ENCODE measurements at regions not wholly inside any gene's neighbourhood (a gene's known extent, or its start where the extent isn't known, plus 50 kb on each side); places are given as distances from the start of the nearest gene placed in this dataset.

DNA sequence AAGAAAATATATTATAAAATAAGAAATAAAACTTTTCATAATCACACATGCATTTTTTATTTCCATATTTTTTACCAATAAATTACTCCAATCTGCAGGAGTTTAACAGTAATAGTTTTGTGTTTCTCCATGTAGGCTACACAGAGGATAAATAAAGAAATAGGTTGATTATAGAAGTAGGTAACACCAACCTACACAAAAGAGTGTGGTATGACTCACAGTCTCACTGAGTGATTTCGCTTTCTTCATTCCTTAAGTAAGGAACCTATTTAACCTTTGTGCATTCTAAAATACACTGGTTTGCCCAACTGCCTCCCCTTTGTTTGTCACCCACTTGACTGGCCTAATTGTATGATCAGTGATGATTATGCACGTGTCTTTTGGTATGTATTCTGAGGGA, 244.2 kb upstream of the RIMS1 start:
- no peak overlapping the region for H2AFZ ChIP-seq (ENCODE audit: low read length)
- H3F3A ChIP-seq (ENCODE audit: low read depth): no peaks in the 10 kb centered on the region
- H3K9ac ChIP-seq (ENCODE audit: low read depth, low read length, poor library complexity, severe bottlenecking): no peak overlapping the region
- H3K4me2 ChIP-seq (ENCODE audit: low read depth, low read length, poor library complexity, severe bottlenecking): no peak overlapping the region
- H3K27me3 ChIP-seq (ENCODE audit: insufficient read depth, low read length, poor library complexity, severe bottlenecking): no peaks in the 10 kb centered on the region
- no peaks in the 10 kb centered on the region for H3K9me2 ChIP-seq (replicated peaks; ENCODE audit: low read depth, low read length)
- TF ChIP-seq EZH2phosphoT487 (IDR thresholded peaks at IDR 0.05; ENCODE audit: borderline replicate concordance): no peak
- TF ChIP-seq, protein P1, sequence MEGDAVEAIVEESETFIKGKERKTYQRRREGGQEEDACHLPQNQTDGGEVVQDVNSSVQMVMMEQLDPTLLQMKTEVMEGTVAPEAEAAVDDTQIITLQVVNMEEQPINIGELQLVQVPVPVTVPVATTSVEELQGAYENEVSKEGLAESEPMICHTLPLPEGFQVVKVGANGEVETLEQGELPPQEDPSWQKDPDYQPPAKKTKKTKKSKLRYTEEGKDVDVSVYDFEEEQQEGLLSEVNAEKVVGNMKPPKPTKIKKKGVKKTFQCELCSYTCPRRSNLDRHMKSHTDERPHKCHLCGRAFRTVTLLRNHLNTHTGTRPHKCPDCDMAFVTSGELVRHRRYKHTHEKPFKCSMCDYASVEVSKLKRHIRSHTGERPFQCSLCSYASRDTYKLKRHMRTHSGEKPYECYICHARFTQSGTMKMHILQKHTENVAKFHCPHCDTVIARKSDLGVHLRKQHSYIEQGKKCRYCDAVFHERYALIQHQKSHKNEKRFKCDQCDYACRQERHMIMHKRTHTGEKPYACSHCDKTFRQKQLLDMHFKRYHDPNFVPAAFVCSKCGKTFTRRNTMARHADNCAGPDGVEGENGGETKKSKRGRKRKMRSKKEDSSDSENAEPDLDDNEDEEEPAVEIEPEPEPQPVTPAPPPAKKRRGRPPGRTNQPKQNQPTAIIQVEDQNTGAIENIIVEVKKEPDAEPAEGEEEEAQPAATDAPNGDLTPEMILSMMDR (conservative IDR thresholded peaks at IDR 0.05; ENCODE audit: low read length): no peak
- H3K79me2 ChIP-seq (ENCODE audit: insufficient read depth, low read length): no peaks in the 10 kb centered on the region
- H4K20me1 ChIP-seq (ENCODE audit: insufficient read depth, low read length, poor library complexity, severe bottlenecking): no peaks in the 10 kb centered on the region
- no peak overlapping the region for H3K4me3 ChIP-seq (ENCODE audit: low read length, poor library complexity, severe bottlenecking)
- no peaks in the 10 kb centered on the region for H3K4me1 ChIP-seq (ENCODE audit: insufficient read depth, low read length, poor library complexity, severe bottlenecking)
- no peaks in the 10 kb centered on the region for H3K9me3 ChIP-seq (ENCODE audit: insufficient read depth, low read depth, low read length)
- no peaks in the 10 kb centered on the region for H3K36me3 ChIP-seq (ENCODE audit: insufficient read depth, low read length)

DNA sequence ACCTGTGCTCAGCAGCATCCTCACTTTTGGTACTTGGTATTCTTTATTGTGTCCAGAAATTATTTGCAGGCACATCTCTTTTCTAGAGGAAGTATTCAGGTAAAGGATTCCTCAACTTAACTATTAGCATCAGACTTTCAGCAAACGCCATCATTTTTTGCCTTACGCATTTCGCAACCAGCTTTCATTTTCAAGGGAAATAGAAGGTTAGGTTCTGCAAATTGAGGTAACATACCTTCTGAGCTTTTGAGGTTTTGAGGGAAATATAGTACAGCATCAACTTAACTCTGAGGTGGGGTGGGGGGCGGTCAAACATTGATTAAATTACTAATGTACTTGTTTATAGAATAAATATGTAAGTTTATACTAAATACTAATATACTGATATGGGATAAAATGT, 243.6 kb upstream of the RIMS1 start:
- H3K4me1 ChIP-seq (ENCODE audit: insufficient read depth, low read length, poor library complexity, severe bottlenecking): no peaks in the 10 kb centered on the region
- H3K36me3 ChIP-seq (ENCODE audit: insufficient read depth, low read length): no peaks in the 10 kb centered on the region
- no peaks in the 10 kb centered on the region for H3K9me3 ChIP-seq (ENCODE audit: insufficient read depth, low read depth, low read length)
- no peaks in the 10 kb centered on the region for H3K79me2 ChIP-seq (ENCODE audit: insufficient read depth, low read length)
- H3F3A ChIP-seq (ENCODE audit: low read depth): no peaks in the 10 kb centered on the region
- no peaks in the 10 kb centered on the region for H3K9me2 ChIP-seq (replicated peaks; ENCODE audit: low read depth, low read length)
- no peak overlapping the region for H3K4me3 ChIP-seq (ENCODE audit: low read length, poor library complexity, severe bottlenecking)
- TF ChIP-seq, protein P1 (conservative IDR thresholded peaks at IDR 0.05; ENCODE audit: low read length): no peak
- TF ChIP-seq EZH2phosphoT487 (IDR thresholded peaks at IDR 0.05; ENCODE audit: borderline replicate concordance): no peak
- H3K4me2 ChIP-seq (ENCODE audit: low read depth, low read length, poor library complexity, severe bottlenecking): no peak overlapping the region
- H4K20me1 ChIP-seq (ENCODE audit: insufficient read depth, low read length, poor library complexity, severe bottlenecking): no peaks in the 10 kb centered on the region
- no peak overlapping the region for H3K9ac ChIP-seq (ENCODE audit: low read depth, low read length, poor library complexity, severe bottlenecking)
- H3K27me3 ChIP-seq (ENCODE audit: insufficient read depth, low read length, poor library complexity, severe bottlenecking): no peaks in the 10 kb centered on the region
- no peak overlapping the region for H2AFZ ChIP-seq (ENCODE audit: low read length)

DNA sequence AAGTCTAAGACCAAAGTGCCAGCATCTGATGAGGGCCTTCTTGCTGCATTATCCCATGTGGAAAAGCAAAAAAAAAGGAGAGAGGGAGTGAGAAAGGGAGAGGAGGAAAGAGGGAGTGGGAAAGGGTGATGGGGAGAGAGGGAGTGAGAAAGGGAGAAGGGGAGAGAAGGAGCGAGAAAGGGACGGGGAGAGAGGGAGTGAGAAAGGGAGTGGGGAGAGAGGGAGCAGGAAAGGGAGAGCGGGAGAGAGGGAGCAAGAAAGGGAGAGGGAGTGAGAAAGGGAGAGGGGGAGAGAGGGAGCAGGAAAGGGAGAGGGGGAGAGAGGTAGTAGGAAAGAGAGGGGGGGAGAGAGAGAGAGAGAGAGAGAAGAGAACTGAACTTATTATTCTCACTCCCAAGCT, 241.1 kb upstream of the RIMS1 start:
- Histone ChIP-seq H2AFZ (ENCODE audit: low read length) (no peak overlapping the region), H3K4me1 (ENCODE audit: insufficient read depth, low read length, poor library complexity, severe bottlenecking) (no peaks in the 10 kb centered on the region), H3K4me2 (ENCODE audit: low read depth, low read length, poor library complexity, severe bottlenecking) (no peak overlapping the region), H3K79me2 (ENCODE audit: insufficient read depth, low read length) (no peaks in the 10 kb centered on the region), H3F3A (ENCODE audit: low read depth) (no peaks in the 10 kb centered on the region), H4K20me1 (ENCODE audit: insufficient read depth, low read length, poor library complexity, severe bottlenecking) (no peaks in the 10 kb centered on the region), H3K9me2 (replicated peaks; ENCODE audit: low read depth, low read length) (no peaks in the 10 kb centered on the region), H3K36me3 (ENCODE audit: insufficient read depth, low read length) (no peaks in the 10 kb centered on the region), H3K9ac (ENCODE audit: low read depth, low read length, poor library complexity, severe bottlenecking) (no peak overlapping the region), H3K27me3 (ENCODE audit: insufficient read depth, low read length, poor library complexity, severe bottlenecking) (no peaks in the 10 kb centered on the region), H3K9me3 (ENCODE audit: insufficient read depth, low read depth, low read length) (no peaks in the 10 kb centered on the region), H3K4me3 (ENCODE audit: low read length, poor library complexity, severe bottlenecking) (no peak overlapping the region)
- TF ChIP-seq, protein P1 (conservative IDR thresholded peaks at IDR 0.05; ENCODE audit: low read length): no peak
- TF ChIP-seq EZH2phosphoT487 (IDR thresholded peaks at IDR 0.05; ENCODE audit: borderline replicate concordance): no peak

Measured in Loucy (cell line).